Activated CD4-positive, alpha-beta T cell treated with anti-CD3 and anti-CD28 coated beads, Interleukin-2, Interleukin-6, amounts not matched to agents 100 ng/mL and 50 ng/mL, durations not matched to agents 16 hours and 8 hours (primary cell): ENCODE measurements at regions not wholly inside any gene's neighbourhood (a gene's known extent, or its start where the extent isn't known, plus 50 kb on each side); places are given as distances from the start of the nearest gene placed in this dataset.

Experiments used
- DNase-seq: peaks from one replicate; pipeline ENCODE4 v3.0.0-alpha.2; 2020

DNA sequence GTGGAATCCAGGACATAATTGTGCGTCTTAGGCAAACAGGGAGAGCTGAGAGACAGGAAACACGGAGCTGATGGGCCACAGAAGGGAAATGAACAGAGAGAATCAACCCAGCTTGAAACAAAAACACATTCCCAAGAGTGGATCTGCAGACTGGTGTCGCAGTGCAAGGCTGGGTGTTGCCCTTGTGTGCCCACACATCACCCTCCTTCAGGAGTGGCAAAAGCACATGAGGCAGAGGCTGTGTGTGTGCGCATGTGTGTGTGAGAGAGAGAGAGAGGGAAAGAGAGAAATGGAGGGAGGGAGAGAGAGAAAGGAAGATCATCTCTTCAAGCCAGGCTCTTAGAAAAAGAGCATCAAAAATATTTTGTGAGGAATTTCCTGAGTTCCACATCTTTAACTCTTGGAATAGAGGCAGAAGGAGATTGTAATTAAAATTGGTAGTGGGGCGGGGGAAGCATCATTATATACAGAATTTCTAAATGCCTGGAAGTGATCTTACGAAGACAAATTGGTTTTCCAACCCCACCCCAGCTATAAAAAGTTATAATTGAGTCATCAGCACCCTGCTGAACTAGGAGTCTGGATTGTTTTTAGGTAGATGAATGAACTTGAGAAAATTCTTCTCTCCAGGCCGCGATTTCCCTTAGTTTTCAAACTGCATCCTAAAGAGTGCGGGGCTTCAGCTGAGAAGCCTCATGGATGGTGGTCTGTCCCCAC lies 480.7 kb downstream of the NPHP4 start:
- DNase-seq: no peak

DNA sequence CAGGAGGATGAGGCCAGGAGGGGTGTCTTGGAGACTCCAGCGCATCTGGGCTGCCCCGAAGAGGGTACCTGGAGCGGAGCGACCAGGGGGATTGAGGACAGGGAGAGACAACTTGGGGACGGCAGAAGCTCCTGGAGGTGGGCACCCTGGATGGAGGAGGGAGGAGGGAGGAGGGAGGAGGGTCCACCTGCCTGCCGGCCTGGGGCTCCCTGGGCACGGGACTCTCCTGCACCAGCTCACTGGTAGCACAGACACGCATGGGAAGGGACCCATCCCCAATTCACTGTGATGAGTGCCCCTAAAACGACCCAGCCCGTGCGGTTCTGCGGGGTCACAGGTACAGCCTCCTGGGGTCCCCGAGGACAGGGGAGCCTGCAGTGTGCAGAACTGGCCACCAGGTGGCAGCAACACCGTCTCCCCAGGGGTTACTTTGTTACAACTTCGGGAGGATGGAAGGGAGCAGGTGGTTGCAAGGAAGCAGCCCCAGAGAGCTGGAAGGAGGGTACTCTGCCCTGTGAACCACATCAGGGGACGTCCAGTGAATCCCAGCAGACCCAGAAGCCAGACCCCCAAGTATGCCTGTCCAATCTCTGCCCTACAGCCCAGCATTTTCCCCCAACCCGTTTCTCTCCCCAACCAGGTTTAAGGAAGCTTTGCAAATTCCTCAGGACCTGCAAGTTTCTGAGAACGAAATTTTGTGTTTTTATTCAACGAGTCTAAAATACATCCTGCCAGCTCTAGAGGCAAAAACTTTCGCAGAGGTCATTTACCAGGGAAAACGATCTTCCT lies 482.4 kb downstream of the NPHP4 start:
- DNase-seq: peak; percentile 72

DNA sequence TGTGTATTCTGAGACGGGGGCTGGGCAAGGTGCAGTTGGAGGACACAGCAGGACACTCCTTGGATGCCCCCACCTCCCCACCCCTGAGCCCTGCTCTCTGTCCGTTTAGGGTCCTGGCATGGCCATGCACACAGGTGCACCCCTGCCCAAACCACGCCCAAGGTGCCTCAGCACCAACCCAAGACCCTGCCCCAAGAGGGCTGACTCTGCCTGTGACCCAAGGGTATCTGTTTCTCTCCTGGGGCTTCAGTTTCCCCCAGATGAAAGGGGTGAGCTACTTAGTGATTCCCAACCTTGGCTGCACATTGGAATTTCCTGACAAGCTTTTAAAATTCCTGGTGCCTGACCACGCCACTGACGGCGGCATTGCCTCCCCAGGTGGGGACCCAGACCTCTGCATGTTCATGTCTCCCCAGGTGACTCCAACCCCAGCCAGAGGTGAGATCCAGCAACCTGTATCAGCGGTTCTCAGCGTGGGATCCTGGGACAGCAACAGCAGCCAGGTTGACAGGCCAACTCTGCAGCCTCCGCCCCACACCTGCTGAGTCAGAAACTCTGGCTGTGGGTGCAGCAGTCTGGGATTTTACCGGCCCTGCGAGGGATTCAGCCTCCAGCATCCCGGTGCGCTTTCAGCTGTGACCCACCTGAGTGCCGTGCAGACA lies 483.4 kb downstream of the NPHP4 start:
- no peak for DNase-seq

DNA sequence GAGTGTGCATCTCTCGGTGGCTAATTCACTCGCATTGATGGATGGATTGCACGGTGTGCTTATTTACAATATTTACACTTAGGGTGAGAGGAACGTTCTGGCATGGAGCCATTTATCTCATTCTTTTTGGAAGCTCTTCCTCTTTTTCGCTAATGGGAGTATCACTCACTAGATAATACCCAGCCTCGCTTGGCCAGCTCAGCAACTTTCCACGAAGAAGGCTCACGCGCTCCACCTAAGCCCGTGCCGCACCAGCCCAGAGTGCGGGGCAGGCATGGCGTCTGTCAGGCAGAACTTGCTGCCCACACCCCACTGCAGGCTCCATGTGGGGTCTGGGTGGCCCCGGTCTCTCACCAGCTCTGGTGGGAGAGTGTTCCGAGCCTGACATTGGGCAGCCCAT lies 484.9 kb downstream of the NPHP4 start:
- no peak for DNase-seq

DNA sequence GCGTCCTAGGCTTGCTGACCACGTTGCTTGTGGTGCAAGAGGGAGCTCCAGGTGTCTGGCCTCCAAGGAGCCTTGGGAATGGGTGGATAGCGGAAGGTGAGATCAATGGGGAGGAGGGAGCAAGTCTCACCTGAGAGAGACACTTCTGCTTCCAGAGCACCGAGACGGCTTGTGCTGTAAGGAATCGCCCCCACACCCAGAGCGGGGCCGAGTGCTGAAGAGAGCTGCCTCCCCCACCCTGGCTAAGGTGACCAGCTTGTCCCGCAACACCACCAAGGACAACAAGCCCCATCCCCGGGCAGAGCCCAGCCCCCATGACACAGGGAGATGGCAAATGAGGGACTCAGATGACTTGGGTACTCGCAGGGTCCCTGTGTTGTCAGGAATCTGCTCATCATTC lies 485.6 kb downstream of the NPHP4 start:
- DNase-seq: no peak

GRCh38 chr1:5505944-5506343 lies 486.3 kb downstream of the NPHP4 start:
- no peak for DNase-seq

GRCh38 chr1:5504364-5504740 lies 487.9 kb downstream of the NPHP4 start:
- no peak for DNase-seq

- no peak for DNase-seq
Measured at GRCh38 chr1:5503556-5504363, 488.5 kb downstream of the NPHP4 start.

DNA sequence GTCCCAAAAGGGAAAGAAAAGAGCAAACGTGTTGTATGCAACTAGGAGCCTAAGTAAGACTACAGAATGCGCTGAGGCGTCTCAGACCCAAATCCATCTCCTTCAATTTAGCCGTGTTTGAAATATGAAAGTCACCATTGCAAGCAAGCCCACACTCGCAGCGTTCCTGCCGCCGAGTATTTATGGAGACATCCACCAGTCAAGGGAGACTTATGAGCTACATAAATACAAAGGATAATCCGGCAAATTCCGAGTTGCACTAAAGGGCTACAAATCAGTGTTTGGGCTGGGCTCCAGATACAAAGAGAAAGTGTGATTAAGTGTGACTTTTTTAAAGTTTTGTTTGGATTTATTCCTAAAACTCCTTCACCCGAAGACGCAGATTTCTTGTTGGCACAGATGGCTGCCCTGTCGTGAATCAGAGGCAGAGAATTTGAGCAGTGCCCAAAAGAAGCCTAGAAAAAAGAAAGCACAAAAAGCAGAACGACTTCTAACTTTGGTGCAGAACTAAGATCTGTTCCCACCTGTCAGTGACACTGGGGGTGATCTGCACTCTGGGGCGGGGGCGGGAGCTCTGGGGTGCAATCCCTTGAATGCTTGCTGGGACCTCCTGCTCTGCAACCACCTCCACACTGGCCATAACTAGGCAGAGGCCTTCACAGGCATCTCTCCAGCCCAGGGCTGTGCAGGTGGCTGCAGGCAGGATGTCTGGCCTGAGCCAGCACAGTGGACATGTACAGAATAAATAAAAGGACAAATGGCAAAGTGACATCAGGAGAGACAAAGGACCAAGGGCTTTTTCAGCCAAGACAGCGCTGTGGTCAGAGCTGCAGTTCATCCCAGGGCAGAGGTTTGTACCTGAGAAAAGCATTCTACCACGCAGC lies 489.7 kb downstream of the NPHP4 start:
- DNase-seq: no peak

GRCh38 chr1:5501206-5501930 lies 490.9 kb downstream of the NPHP4 start:
- no peak for DNase-seq

GRCh38 chr1:5500541-5500940 lies 491.7 kb downstream of the NPHP4 start:
- no peak for DNase-seq

DNA sequence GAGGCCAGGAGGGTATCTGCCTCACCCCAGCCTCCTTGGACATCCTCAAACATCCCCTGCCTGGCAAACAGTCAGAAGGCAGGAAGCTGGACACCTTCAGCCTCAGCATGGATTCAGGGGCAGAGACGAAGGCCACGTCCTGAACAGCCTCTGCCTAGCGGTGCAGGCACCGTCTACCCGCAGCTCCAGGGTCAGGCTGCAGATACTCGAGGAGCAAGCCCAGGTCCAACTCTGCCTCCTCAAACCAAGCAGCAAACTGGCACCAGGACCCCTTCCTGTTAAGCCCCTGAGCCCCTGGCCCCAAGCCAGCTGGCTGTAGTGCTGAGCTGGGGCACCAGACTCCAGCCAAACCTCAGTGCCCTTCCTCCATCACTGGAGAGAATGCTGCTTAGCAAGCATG lies 494.7 kb downstream of the NPHP4 start:
- DNase-seq: no peak

GRCh38 chr1:5495596-5496410 lies 496.4 kb downstream of the NPHP4 start:
- no peak for DNase-seq

DNA sequence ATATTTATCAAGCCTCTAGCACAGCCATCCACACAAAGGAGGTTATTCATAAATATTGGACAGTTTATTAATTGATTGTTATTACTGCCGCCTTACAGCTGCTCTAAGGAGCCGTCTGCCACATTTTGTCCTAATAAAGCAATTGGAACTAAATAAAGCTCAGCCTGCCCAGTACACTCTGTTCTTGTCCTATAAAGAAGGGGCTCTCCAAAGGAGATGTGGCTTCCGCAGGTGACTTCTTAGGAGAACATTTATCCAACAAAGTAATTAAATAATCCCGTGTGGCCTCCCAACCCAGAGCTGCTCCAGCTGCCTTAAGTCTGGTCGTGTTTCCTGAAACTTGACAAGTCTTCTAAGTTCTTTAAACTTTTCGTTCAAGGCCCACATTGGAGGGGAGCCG lies 497.7 kb downstream of the NPHP4 start:
- DNase-seq: no peak

GRCh38 chr1:5493851-5494311 lies 498.3 kb downstream of the NPHP4 start:
- DNase-seq: no peak

DNA sequence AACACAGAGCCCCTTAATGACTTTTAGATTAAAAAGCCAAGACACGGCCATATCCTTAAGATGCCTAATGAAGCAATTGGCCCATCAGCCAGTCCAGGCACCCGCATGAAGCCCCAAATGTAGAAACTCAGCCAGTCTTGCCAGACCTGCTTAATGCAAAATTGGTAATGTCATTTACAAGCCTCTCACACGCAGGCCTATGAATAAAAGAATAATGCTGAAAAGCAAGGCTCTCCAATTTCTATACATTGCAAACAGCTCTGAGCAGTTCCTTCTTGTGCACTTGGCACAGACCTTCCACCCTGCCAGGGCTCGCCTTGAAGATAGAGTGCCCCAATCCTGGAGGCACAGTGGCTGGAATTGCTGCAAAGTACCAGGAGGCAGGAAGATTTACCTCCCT lies 498.9 kb downstream of the NPHP4 start:
- no peak for DNase-seq

GRCh38 chr1:5492846-5493245 lies 499.4 kb downstream of the NPHP4 start:
- DNase-seq: no peak

- DNase-seq: no peak
Measured at GRCh38 chr1:5491207-5491904, 500.9 kb downstream of the NPHP4 start.

DNA sequence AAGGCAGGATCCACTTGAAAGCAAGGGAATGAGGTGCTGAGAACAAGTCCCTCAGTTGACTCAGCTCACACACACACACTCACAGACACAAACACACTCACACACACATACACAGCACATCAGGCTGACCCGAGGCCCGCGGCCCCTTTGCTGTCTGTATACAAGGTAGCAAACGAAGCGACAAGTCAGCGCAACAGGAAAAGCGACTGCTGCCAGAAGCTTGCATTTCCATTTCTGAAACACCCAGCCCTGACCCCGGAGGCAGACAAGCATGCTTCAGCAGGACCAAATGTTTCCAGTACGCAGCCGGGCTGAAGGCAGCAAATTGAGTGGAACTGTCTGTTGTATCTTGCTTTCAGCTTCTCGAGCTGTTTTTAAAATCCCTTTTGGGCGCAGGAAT lies 501.6 kb downstream of the NPHP4 start:
- no peak for DNase-seq

- DNase-seq: no peak
Measured at GRCh38 chr1:5488448-5488847, 503.8 kb downstream of the NPHP4 start.
